Fibroblast of skin of back (primary cell): ENCODE measurements at regions not wholly inside any gene's neighbourhood (a gene's known extent, or its start where the extent isn't known, plus 50 kb on each side); places are given as distances from the start of the nearest gene placed in this dataset.

Experiments used
- DNase-seq: peaks from one replicate; pipeline ENCODE4 v3.0.0-alpha.2; 2013

DNA sequence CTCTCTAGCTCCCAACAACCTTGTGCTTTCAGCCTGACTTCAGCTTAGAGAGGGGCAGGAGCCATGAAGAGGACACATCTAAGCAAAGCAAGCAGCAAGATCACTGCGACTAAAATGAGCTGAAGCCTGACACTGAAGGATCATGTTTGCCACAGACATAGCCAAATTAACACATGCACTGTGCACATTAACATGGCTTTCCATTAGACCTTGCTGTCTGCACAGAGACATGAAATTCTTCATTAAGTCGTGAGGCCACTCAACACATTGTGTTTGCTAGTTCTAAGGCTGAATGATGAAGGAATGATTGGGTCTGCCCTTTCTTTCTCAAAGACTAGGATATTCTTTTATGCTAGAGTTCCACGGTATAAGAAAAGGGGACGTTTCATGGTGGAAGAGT lies 558.3 kb upstream of the PSMD7 start:
- no peak for DNase-seq

DNA sequence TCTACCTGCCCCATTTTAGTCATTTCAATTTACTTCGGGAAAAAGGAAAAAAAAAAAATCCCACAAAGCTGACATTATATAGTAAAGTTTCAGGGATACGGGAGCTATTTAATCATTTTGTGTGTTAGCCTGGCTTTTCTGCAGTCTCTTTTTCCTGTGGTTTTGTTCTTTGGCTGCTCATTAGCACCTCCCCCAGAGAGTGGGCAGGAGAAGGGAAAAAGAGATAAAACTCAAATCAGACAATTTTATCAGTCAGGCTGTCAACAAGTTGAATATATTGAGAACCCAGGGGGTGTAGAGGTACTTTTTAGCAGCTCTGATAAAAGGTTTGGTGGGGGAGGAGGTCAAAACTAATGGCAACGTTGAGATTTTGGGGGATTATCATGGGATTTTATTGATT lies 559.0 kb upstream of the PSMD7 start:
- no peak for DNase-seq

DNA sequence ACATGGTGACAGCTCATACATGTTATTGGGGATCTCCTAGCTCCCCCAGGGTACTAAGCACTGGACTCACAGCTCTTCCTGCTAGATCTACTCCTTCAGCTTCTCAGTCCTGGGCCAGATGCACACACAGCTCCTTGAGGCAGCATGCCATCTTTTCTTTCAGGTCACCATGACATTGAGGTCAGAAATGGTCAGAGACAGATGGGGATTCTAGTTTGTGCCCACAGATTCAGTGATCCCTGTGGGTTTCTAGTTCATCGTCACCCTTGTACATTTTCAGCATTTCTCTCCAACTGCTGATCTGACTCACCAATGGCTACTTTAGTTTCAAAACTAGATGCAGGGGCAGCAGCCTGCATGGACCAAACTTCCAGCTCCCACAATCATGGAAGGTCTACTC lies 560.7 kb upstream of the PSMD7 start:
- DNase-seq: no peak

DNA sequence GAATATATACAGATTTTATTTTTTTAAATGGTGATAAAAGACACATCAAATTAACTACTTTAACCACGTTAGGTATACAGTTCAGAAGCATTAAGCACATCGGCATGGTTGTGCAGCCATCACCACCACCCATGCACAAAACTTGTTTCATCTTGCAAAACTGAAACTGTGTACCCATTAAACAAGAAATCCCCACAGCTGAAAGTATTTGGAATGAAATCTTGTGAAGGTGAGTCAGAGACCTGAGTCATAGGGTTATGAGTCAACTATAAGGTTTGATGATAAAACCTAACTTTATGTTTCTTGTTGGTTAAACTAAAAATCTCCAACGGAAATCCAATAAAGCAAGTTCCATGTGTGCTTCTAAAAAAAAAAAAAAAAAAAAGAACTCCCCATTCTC lies 561.6 kb upstream of the PSMD7 start:
- DNase-seq: peak; percentile 59

DNA sequence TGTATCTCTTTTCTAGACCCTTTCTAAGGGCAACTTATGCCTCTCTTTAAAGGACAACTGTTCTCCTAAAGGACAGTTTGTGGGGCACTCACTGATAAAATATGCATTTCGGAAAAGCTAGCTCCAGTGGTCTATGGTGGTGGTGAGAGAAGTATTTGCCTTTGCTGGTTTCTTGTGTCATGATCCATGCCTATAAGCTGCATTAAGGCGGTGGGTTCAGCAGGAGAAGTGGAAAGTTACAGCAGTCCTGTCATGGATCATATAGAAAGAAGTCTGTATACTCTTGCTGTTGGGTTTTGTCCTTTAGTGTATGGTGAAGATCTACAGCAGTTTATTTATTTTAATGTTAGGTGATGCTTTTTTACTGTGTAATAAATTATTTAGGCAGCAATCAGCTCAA lies 563.9 kb upstream of the PSMD7 start:
- no peak for DNase-seq

DNA sequence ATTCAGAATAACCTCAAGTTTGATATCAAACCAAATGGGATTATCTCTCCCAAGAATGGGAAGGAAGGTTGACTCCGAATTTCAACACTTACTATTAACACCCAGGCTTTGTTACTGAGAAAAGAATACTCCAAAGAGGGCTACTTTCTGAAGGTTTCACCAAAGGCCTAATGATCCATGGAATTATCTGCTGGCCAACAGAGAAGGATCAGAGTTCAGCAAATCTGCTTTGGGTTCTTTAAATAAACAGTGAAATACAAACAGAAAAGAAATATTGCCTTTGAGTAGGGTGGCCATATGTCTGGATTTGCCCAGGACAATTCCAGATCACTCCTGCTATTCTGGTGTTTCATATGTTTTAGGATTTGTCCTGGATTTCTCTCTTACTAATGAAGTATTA lies 564.5 kb upstream of the PSMD7 start:
- no peak for DNase-seq

DNA sequence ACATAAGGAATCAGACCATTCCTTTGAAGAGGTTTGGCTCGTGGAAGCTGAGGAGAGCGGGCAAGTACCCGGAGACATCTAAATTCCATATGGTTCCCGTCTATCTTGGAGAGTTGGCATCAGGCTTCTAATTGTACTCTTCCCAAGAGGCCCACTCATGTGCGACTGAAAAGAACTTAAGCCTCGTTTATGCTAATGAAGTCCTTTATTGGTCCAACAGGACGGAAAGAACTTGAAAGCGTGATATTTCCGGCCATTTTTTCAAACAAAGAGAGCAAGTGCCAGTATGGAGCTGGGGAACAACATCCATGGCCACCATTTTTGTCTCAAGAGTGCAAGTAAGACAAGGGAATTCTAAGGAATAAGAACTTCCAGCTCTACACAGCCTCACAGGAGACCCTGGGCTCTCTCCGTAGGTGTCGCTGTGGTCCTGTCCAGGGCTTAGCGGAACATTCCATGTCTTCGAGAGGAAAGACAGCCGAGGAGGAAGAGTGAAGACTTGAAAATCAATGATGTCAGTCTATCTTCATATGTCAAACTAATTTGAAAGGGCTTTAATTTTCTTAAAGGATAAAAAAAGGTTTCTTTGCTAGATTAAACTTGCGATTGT lies 566.0 kb upstream of the PSMD7 start:
- no peak for DNase-seq

DNA sequence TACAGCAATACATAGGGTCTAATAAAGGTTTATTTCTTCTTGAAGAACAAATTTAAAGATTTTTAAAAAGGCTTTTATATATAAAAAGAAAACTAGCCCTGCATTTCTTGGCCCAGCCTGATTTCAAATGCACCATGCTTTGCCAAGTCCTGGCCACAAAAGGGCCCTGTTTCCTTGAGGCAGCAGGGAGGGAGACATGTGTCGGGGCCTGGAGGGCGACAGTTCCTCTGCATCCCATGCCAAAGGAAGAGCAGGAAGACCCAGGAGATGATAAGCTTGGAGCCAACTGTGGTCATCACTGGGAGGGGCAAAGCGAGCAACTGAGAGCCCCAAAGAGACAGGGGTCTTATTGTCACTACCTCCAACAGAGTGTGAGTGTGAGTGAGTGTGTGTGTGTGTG lies 571.5 kb upstream of the PSMD7 start:
- no peak for DNase-seq

DNA sequence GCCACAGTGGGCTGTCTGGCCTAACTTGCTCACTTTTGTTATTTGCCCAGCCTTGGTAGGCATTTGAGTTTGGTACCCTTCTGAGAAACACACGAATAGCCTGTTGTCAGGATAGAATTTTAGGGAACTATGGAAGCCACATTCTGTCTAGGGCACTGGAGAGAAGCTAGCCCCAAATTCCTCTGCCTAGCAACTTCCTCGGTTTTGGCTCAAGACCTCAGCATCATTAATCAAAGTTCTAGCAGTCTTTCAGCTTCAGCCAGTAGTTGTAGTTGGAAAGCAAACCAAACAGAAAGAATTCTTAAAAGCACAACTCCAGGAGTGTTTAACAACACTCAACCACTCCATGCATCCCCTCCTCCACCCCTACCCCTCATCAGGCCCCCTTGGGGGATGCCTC lies 572.1 kb upstream of the PSMD7 start:
- DNase-seq: no peak

DNA sequence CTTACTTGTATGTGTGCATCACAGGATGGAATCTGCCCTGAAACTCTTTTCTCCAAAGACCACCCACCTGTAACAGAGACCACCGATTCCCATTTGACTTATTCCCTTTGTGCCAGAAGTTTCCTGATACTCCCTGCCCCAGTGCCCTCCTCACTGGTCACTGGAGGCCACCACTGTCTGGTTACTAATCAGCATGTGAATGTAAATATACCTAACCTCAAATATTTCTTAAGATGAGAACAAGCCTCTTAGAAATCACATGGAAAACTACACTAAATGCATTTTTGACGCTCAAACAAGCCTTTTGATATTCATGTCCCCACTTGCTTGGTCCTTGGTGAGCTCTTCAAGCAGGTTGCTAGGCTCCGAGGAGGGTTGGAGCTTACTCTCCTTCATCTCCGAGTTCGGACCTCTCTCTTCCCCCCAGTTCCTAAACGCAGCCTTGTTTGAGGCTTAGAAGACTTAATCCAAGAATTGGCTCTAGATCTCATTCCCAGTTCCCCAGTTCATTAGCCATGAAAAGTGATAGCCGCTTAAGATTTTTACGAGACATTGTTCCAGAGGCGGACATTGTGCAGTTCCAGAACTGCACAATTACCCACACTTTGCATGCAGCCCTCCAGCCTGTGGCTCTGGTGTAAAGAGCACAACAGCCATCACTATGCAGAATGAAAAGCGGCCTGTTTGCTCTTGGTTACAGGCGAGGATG lies 579.2 kb upstream of the PSMD7 start:
- DNase-seq: no peak

DNA sequence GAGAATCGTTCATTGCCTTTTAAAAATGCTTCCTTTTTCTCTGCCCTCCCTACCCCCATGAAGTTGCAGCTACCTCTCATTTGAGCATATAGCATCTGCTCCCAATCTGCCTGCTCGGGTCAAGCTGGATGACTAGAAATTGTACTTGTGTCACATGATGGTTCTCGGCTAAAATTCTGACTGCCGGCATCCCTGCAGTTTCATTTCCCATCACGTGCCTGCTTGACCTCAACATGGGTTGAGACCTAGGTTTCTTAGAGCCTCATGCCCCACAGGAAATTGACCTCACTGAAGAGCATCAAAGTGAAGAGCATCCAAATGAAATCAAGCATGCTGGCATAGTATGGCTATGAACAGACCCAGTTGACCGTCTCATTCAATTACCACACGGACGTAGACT lies 581.6 kb upstream of the PSMD7 start:
- DNase-seq: no peak

DNA sequence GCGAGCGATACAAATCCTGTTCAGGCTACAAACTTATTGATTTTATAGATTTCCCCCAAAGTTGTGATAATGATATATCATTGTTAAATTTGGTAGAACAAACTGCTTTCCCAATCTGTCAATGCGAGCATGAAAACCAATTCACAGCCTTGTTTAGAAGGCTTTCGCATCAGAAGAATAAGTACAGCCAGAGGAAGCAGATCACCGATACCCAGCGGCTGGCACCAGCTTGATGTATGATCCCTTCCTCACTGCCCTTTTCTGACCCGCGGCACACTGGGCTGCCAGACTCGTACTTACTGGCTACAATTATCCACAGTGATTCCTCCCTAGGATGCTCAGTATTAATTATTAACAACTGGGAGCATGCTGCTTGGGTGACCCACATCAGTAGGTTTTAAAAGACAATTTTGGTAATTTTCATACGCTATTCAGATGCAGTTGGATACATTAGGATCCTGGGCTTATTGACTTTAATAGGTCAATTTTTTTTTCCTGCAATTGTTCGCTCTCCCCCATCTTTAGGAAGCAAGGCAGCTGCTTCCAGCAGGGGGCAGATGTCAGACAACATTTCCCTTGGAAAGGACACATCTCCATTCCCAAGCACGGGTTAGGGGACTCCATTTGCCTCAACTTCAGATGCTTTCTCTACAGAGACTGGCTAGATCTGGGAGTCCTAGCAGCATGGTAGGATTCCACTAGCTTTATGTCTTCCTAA lies 582.7 kb upstream of the PSMD7 start:
- peak; percentile 27 for DNase-seq

DNA sequence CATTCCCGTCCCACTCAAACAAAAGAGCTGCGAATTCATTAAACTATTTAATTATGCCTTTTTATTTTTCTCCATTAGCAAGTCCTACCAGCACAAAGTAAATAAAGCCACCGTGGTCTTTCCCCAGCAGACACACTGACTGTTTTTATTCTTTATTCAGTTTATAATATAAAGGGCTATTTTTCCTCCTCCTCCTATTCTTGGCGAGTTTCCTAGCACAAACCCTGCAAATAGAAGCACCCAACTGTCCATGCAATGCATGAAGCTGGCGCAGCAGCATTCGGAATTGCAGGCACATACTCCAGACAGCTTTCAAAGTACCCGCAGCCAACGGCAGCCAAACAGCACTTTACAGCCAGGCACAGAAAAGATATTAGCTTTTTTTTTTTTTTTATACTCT lies 583.4 kb upstream of the PSMD7 start:
- no peak for DNase-seq

DNA sequence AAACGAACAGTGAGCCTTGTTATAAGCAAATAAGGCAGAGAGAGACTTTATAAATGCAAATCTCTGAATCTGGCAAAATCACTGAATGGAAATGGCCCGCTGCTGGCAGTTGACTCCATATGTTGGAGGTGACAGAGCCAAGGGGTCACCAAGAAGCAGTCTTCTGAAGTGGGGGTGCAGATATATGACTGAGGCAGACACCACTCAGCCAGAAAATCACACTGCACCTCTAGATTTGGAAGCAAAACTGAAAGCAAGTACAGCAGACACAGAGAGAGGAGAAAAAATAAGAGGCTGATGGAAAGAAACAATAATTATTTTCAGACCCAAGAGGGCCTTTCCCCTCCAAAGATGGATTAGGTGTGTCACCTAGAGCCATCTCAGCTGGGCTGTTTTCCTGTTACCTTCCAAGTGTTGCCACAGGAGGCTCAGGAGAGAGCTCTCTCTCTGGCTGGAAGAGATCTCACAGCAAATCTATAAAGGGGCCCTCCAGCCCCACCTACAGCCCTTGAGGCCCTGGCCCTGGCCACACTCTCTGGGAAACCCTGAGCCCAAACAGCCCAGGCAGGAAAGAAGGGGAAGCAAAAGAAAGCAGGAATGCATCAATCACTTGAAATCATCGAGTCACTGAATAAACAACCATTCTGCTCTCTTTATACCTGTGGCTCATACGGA lies 585.1 kb upstream of the PSMD7 start:
- DNase-seq: no peak

DNA sequence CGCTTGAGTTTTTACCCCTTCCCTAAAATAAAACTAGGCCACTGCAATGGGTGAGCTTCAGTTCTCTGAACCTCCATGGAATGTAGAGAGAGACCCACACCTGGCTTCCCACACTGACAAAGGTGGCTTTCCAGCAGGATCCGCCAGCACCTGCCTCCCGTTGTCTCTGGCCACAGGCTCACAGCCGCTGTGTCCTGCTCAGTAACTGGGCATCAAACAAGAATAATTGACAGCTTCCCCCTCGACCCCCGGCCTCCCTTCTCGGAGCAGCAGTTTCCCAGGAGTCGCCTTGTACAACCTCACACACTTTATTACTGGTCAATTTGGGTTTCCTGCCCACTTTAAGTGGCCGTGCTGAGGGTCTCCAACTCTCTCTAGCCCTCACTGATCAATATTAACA lies 586.1 kb upstream of the PSMD7 start:
- no peak for DNase-seq

DNA sequence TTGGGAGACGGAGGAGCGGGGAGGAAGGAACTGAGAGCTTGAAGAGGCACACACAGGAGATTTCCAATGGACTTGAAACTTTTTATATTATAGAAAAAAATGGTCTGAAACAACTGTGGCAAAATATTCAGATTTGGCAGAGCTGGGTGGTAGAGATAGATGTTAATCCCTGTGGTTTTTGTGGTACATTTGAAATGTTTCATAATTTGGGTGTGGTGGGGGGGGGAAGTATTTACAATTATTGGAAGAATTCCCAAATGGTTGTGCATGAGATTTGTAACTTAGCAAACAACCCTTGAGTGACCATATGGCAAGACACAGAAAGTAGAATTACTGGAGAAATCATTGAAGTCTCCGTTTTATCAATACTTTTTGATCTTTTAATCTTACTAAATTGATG lies 588.8 kb upstream of the PSMD7 start:
- no peak for DNase-seq

DNA sequence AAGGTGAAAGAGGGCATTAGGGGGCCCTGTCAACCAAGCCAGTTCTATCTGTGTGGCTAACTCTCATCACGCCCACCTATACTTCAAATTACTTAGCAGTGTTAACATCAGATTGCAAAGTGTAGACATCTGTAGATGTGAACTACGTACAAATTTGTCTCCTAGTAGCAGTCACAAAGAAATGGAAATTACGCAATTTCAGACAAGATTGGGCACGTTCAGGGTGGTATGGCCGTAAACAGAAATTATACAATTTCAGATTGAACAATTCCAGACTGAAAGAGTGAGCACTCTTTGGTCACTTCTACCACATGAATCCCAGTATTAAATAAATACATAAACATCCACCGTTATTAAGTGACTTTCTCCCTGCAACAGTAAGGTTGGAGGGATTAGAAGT lies 592.7 kb upstream of the PSMD7 start:
- no peak for DNase-seq

DNA sequence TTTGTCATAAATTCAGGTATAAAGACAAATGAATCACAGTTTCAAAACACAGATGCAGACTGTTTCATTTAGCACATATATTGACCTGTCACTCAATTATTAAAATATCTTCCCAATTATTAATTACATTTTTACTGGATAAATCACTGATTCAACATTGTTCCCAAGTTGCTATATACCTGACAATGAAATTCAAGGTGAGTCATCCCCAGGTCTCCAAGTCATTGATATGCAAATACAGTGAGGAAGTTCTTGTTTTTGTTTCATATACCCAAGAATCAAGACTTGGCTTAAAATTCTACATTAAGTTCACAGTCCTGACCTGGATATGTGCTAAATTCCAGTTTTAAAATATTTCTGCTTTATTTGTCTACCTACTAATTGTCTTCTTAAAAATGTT lies 599.3 kb upstream of the PSMD7 start:
- no peak for DNase-seq

DNA sequence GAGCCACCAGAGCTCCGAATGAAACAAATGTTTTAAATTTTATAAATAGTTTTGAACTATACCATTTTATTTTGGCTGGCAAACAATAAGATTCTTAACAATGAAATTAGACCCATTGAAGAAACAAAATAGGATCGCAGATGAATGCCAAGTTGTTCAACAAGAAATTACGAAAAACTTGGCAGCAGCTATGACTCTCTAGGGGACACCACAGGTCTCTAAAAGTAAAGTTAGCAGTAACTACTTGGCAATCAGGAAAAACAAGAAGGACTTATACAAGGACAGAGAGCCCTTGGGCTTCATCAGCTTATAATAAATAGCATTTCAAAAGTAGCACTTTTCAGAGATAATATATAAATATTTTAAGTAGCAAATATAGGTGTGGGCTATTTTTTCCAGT lies 603.8 kb upstream of the PSMD7 start:
- DNase-seq: no peak

DNA sequence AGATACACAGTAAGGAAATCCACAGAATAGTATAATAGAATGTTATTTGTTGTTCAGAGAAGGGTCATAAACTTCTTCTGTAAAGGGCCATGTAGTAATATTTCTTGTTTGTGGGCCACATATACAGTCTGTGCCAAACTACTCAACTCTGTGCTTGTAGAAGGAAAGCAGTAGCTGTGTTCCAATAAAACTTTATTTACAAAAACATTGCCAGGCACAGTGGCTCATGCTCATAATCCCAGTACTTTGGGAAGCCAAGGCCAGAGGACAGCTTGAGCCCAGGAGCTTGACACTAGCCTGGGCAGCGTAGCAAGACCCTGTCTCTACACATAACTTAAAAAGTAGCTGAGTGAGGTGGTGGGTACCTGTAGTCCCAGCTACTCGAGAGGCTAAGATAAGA lies 612.8 kb upstream of the PSMD7 start:
- DNase-seq: no peak

DNA sequence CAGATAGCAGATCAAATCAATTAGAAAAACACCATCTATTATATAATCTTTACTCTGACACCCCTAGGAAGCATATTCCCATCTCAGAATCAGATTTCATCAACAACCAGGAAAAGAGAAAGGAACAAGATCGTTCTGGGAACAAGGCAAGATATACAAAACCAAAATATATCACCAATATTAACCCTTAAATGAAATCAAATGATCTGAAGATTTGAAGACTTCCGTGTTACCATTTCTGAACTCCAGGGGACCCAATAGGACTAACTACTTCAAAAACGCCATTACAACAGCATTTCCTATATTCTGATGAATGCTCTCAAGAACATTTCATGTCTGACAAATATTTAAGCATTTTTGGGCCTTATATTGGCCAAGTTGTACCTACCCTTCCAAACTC lies 624.2 kb upstream of the ZFHX3 start:
- no peak for DNase-seq

DNA sequence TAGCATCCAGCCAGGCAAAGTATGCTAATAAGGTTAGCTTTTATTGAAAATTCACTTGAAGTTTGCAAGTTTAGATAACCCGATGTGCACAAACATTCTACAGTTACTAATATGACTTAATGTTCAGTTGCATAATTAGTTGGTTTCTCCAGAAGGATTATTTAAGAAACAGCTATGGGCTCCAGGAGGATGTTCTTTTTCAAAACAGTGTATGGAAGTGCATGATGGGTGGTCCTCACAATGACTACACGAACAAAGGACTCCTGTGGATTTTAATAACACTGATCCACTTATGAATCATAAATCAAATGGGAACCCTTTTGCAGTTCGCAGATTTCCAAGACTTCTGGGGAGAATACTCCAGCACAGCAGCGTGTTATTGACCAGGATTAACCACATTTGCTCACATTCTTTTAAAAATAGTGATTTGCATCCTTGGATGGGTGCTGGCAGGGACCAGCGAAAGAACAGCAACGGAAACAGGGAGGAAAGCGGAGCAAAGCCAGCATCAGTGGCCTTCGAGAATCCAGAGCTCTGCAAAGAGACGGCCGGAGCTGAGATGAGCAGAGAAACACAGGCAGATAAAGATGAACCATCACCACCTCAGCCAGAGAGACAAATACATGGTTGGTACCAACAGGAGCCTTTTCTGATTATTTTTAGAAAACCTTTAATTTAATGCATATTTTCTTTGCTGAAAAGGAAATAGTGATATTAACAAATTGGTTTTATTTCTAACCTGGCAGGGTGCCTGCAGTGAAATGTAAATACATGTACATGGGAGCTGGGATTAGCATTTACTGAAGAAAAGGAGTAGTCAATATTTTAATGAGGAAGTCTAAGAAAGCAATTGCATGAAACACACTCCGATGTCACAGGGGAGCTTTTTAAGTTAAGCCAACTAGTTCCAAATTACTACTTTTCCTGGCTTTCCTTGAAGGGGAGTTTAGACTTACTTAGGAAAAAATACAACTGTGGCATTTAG lies 623.2 kb upstream of the ZFHX3 start:
- no peak for DNase-seq
